CD4-positive, alpha-beta T cell treated with Interleukin-4 for 4 hours (primary cell): ENCODE measurements at regions not wholly inside any gene's neighbourhood (a gene's known extent, or its start where the extent isn't known, plus 50 kb on each side); places are given as distances from the start of the nearest gene placed in this dataset.

Experiments used
- DNase-seq: peaks from one replicate; pipeline ENCODE4 v3.0.0-alpha.2; 2020

- DNase-seq: no peak
These were observed 2137.8 kb upstream of the TENM3 start for GRCh38 chr4:180105362-180105761.

GRCh38 chr4:180106122-180106521 is 2137.1 kb upstream of the TENM3 start:
- DNase-seq: no peak

- no peak for DNase-seq
These were observed 2136.2 kb upstream of the TENM3 start for GRCh38 chr4:180106997-180107396.

GRCh38 chr4:180116840-180117239 is 2126.4 kb upstream of the TENM3 start:
- DNase-seq: no peak

GRCh38 chr4:180120068-180120467 is 2123.1 kb upstream of the TENM3 start:
- DNase-seq: no peak

- no peak for DNase-seq
These were observed 2108.9 kb upstream of the TENM3 start for GRCh38 chr4:180134091-180134866.

- DNase-seq: no peak
These were observed 2101.5 kb upstream of the TENM3 start for GRCh38 chr4:180141734-180142133.

- DNase-seq: no peak
These were observed 2094.5 kb upstream of the TENM3 start for GRCh38 chr4:180148737-180149136.

- no peak for DNase-seq
These were observed 2092.4 kb upstream of the TENM3 start for GRCh38 chr4:180150818-180151217.

GRCh38 chr4:180152831-180153230 is 2090.4 kb upstream of the TENM3 start:
- no peak for DNase-seq

- no peak for DNase-seq
These were observed 2089.6 kb upstream of the TENM3 start for GRCh38 chr4:180153587-180153986.

- DNase-seq: no peak
These were observed 2086.5 kb upstream of the TENM3 start for GRCh38 chr4:180156684-180157083.

GRCh38 chr4:180160195-180160983 is 2082.8 kb upstream of the TENM3 start:
- no peak for DNase-seq

GRCh38 chr4:180164799-180165198 is 2078.4 kb upstream of the TENM3 start:
- no peak for DNase-seq

GRCh38 chr4:180169394-180169793 is 2073.8 kb upstream of the TENM3 start:
- no peak for DNase-seq

GRCh38 chr4:180169966-180170365 is 2073.2 kb upstream of the TENM3 start:
- DNase-seq: no peak

GRCh38 chr4:180179146-180179545 is 2064.1 kb upstream of the TENM3 start:
- DNase-seq: no peak

- DNase-seq: no peak
These were observed 2053.5 kb upstream of the TENM3 start for GRCh38 chr4:180189666-180190065.

GRCh38 chr4:180190382-180190781 is 2052.8 kb upstream of the TENM3 start:
- DNase-seq: no peak

- DNase-seq: no peak
These were observed 2045.7 kb upstream of the TENM3 start for GRCh38 chr4:180197471-180197870.

- DNase-seq: no peak
These were observed 2039.9 kb upstream of the TENM3 start for GRCh38 chr4:180203349-180203748.

GRCh38 chr4:180205276-180205675 is 2037.9 kb upstream of the TENM3 start:
- DNase-seq: no peak

- DNase-seq: no peak
These were observed 2035.3 kb upstream of the TENM3 start for GRCh38 chr4:180207921-180208320.

GRCh38 chr4:180217070-180217469 is 2026.1 kb upstream of the TENM3 start:
- no peak for DNase-seq
